Uterus (tissue), 3 donors: ENCODE measurements at regions not wholly inside any gene's neighbourhood (a gene's known extent, or its start where the extent isn't known, plus 50 kb on each side); places are given as distances from the start of the nearest gene placed in this dataset.

Experiments
- DNase-seq, 2 donors: peaks; one replicate each; pipeline ENCODE4 v3.0.0-alpha.2; 2019 to 2020
- H3K27ac ChIP-seq, 2 donors: fragments of 200-600 bp; sonication (generic); 1 replicate in 1 of 2; 2 replicates in 1 of 2; pipeline ENCODE4 v1.5.1; 2016 to 2018
- H3K27me3 ChIP-seq, 2 donors: fragments of 200-600 bp; sonication (generic); one replicate each; pipeline ENCODE4 v1.5.1; 2018 to 2019; ENCODE audit warnings: control low read depth in 1 of 2
- H3K36me3 ChIP-seq, 2 donors: fragments of 200-600 bp; sonication (generic); one replicate each; pipeline ENCODE4 v1.5.1; 2019; ENCODE audit warnings: control low read depth in 1 of 2
- H3K4me1 ChIP-seq, 2 donors: fragments of 200-600 bp; sonication (generic); one replicate each; pipeline ENCODE4 v1.5.1; 2018 to 2019; ENCODE audit warnings: control low read depth in 1 of 2
- H3K4me3 ChIP-seq, 2 donors: fragments of 200-600 bp; sonication (generic); 1 replicate in 1 of 2; 2 replicates in 1 of 2; pipeline ENCODE4 v1.5.1; 2018 to 2019; ENCODE audit warnings: mild to moderate bottlenecking in 1 of 2
- H3K9me3 ChIP-seq, 2 donors: fragments of 200-600 bp; sonication (generic); one replicate each; pipeline ENCODE4 v1.5.1; 2019; ENCODE audit warnings: control low read depth in 1 of 2
- POLR2A ChIP-seq, 2 donors: fragments of 450-650 bp; IDR thresholded peaks; one replicate each; pipeline ENCODE4 v1.6.1; 2016; ENCODE audit warnings: antibody characterized with exemption in 2 of 2, mild to moderate bottlenecking in 1 of 2, moderate library complexity in 1 of 2
- intact Hi-C: fragments of 100-400 bp; cut with DNase I; formaldehyde crosslinking; loops from one replicate; pipeline ENCODE4 v1.15.1; 2023; ENCODE audit warnings: low total_unique reads
- TF ChIP-seq, protein P1 (sequence below), 4 experiments: fragments of 200-600 bp in 2 of 4; fragments of 450-650 bp in 2 of 4; sonication (generic) in 2 of 4; IDR thresholded peaks; one replicate each; pipeline ENCODE4 v1.5.1; 2016 to 2019; ENCODE audit warnings: antibody characterized with exemption in 4 of 4, mild to moderate bottlenecking in 2 of 4, moderate library complexity in 1 of 4
- donor health status: DM: yes; HTN: yes; CAD: no.

DNA sequence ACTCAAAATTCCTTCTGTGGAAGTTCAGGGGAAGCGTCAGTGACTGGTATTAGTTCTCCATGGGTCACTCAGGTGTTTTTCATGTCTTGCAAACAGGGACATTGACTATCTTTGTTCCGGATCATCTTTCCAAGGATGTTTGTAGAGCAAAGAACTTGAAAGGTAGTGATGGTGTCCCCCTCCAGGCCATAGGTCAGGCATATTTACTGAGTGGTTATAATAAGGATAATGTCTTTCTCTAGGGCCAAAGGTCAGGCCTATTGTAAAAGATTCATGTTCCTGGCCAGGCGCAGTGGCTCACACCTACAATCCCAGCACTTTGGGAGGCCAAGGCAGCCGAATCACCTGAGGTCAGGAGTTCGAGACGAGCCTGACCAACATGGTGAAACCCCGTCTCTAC lies 614.8 kb downstream of the KIF4B start:
- no peaks in the 10 kb centered on the region for H3K36me3 ChIP-seq
- H3K4me1 ChIP-seq = no peaks in the 10 kb centered on the region
- TF ChIP-seq, protein P1, sequence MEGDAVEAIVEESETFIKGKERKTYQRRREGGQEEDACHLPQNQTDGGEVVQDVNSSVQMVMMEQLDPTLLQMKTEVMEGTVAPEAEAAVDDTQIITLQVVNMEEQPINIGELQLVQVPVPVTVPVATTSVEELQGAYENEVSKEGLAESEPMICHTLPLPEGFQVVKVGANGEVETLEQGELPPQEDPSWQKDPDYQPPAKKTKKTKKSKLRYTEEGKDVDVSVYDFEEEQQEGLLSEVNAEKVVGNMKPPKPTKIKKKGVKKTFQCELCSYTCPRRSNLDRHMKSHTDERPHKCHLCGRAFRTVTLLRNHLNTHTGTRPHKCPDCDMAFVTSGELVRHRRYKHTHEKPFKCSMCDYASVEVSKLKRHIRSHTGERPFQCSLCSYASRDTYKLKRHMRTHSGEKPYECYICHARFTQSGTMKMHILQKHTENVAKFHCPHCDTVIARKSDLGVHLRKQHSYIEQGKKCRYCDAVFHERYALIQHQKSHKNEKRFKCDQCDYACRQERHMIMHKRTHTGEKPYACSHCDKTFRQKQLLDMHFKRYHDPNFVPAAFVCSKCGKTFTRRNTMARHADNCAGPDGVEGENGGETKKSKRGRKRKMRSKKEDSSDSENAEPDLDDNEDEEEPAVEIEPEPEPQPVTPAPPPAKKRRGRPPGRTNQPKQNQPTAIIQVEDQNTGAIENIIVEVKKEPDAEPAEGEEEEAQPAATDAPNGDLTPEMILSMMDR (IDR thresholded peaks at IDR 0.05) = no peak
- no peak for TF ChIP-seq POLR2A (IDR thresholded peaks at IDR 0.05)
- H3K9me3 ChIP-seq = no peaks in the 10 kb centered on the region
- no peaks in the 10 kb centered on the region for H3K27me3 ChIP-seq
- H3K27ac ChIP-seq = no peak overlapping the region
- DNase-seq = no peak
- no peak overlapping the region for H3K4me3 ChIP-seq
- intact Hi-C loops = no loop called here

DNA sequence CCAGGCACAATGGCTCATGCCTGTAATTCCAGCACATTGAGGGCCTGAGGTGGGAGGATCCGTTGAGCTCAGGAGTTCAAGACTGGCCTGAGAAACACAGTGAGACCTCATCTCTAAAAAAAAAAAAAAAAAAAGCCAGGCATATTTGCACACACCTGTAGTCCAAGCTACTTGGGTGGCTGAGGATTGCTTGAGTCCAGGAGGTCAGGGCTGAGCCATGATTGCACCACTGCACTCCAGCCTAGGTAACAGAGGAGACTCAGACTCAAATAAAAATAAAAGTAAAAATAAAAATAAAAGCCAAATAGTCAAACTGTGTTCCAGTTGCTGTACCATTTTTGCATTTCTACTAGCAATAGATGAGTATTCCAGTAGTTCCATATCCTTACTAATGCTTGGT lies 616.0 kb downstream of the KIF4B start:
- intact Hi-C loops = no loop called here
- H3K4me3 ChIP-seq = no peak overlapping the region

DNA sequence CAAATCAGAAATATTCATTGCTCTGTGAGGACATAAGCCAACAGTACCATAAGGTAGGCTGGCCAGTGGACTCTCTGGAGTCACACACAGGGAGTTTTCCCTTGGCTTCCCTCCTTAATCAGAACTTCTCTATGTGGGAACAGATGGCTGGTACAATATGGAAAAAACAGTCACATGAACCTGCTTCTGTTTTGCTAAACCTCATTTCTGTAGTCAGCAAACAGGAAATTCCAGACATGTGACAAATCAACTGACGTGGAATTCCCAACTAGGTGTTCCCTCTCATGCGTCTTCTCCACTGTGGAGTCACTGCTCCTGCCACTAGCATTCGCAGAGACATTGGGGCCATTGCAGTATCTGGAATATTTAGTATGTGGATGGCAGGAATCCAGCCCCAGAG lies 617.6 kb downstream of the KIF4B start:
- Histone ChIP-seq H3K27ac (no peak overlapping the region), H3K4me1 (no peaks in the 10 kb centered on the region)

More for the DNA sequence above, 616.0 kb downstream of the KIF4B start:
- no peaks in the 10 kb centered on the region for H3K27me3 ChIP-seq
- DNase-seq = no peak
- H3K9me3 ChIP-seq = no peaks in the 10 kb centered on the region
- H3K27ac ChIP-seq = no peak overlapping the region
- no peak for TF ChIP-seq POLR2A (IDR thresholded peaks at IDR 0.05)
- TF ChIP-seq, protein P1 (IDR thresholded peaks at IDR 0.05) = no peak
- no peaks in the 10 kb centered on the region for H3K36me3 ChIP-seq
- no peaks in the 10 kb centered on the region for H3K4me1 ChIP-seq

DNA sequence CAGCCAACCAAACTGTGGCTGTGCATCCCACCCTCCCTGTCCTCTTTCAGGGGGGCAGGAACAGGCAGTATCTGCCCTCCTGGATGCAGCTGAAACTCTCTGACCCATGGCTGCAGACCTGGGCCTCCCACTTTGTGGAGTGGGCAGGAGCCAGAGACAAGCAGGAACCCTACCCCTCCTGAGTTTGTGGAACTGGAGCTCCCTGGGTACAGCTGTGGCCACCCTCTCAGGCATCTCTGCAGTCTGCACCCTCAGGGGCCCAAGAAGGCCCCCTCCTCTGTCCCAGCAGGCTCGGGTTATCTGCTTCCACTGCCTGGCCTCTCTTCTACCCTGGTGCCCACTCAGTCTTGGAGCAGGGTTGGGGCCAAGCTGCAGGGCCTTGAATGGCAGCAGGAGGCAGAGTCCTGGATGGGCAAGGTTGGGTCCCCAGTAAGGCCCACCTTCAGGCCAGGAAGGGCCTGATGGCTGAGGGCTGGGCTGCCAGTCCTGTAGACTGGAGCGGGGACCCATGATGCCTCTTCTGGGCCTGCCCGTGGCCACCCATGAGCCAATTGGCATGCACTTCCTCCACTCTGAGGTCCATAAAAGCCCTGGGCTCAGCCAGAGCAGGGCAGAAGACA lies 619.9 kb downstream of the KIF4B start:
- intact Hi-C loops = no loop called here
- Histone ChIP-seq H3K4me3 (no peak overlapping the region), H3K36me3 (no peaks in the 10 kb centered on the region), H3K9me3 (no peaks in the 10 kb centered on the region), H3K4me1 (no peaks in the 10 kb centered on the region), H3K27me3 (no peaks in the 10 kb centered on the region), H3K27ac (no peak overlapping the region)
- DNase-seq = no peak
- TF ChIP-seq POLR2A (IDR thresholded peaks at IDR 0.05) = no peak
- TF ChIP-seq, protein P1 (IDR thresholded peaks at IDR 0.05) = no peak

More for the DNA sequence above, 617.6 kb downstream of the KIF4B start:
- no peaks in the 10 kb centered on the region for H3K9me3 ChIP-seq
- H3K27me3 ChIP-seq = no peaks in the 10 kb centered on the region
- intact Hi-C loops = no loop called here
- H3K4me3 ChIP-seq = no peak overlapping the region
- no peaks in the 10 kb centered on the region for H3K36me3 ChIP-seq
- DNase-seq = no peak
- no peak for TF ChIP-seq POLR2A (IDR thresholded peaks at IDR 0.05)
- TF ChIP-seq, protein P1 (IDR thresholded peaks at IDR 0.05) = no peak

DNA sequence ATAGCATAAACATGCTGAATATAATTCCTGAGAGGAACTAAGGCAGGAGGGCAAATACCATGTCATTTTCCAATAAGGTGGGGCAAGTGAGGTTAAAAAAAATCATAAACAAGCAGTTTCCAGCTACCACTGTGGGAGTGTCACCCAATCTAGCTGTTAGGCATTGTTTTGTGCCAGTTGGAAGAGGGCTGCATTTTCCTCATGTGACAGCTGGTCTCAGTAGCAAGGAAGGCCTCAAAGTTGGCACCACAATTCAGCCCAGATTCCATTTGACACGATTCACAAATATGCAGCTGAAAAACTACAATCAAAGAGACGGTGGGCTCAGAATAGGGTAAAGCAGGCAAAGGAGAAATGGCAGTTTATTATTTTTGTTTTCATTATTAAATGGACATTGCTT lies 636.1 kb downstream of the KIF4B start:
- TF ChIP-seq, protein P1 (IDR thresholded peaks at IDR 0.05) = no peak
- no peak for TF ChIP-seq POLR2A (IDR thresholded peaks at IDR 0.05)
- intact Hi-C loops = no loop called here
- no peak overlapping the region for H3K4me3 ChIP-seq
- DNase-seq = no peak
- no peaks in the 10 kb centered on the region for H3K9me3 ChIP-seq
- H3K4me1 ChIP-seq = no peaks in the 10 kb centered on the region
- H3K27me3 ChIP-seq = no peaks in the 10 kb centered on the region
- H3K27ac ChIP-seq = no peak overlapping the region
- no peaks in the 10 kb centered on the region for H3K36me3 ChIP-seq
